ENCODE measurements at regions not wholly inside any gene's neighbourhood (a gene's known extent, or its start where the extent isn't known, plus 50 kb on each side); places are given as distances from the start of the nearest gene placed in this dataset.

DNA sequence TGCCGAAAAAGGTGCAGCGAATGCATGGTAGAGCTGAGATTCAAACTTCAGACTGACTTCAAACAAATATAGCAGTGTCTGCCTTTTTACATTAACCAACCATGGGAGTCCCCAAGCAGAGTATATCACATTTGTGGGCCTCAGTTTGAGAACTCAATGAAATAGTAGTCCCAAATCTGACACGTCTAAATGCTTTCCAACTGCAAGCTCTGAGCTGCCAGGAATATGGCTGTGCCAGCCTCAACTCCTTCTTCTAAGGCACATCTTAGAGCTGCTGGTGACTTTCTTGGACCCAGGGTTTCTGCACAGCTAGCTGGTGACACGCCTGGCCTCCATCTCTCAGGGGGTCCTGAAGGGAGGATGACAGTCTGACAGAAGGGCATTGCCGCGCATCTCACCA is 78.8 kb upstream of the SLC2A1 start:
- no peak for TF ChIP-seq CTCF (IDR thresholded peaks at IDR 0.05; ENCODE audit: low read depth, low read length, missing control alignments)
- H3K4me3 ChIP-seq (ENCODE audit: low read depth, low read length): no peak overlapping the region
- no peak for DNase-seq (ENCODE audit: low read depth)

- DNase-seq (ENCODE audit: low read depth): no peak
- no peak overlapping the region for H3K4me3 ChIP-seq (ENCODE audit: low read depth, low read length)
- no peak for TF ChIP-seq CTCF (IDR thresholded peaks at IDR 0.05; ENCODE audit: low read depth, low read length, missing control alignments)
Observed at GRCh38 chr1:43036932-43037331, 78.3 kb upstream of the SLC2A1 start.

DNA sequence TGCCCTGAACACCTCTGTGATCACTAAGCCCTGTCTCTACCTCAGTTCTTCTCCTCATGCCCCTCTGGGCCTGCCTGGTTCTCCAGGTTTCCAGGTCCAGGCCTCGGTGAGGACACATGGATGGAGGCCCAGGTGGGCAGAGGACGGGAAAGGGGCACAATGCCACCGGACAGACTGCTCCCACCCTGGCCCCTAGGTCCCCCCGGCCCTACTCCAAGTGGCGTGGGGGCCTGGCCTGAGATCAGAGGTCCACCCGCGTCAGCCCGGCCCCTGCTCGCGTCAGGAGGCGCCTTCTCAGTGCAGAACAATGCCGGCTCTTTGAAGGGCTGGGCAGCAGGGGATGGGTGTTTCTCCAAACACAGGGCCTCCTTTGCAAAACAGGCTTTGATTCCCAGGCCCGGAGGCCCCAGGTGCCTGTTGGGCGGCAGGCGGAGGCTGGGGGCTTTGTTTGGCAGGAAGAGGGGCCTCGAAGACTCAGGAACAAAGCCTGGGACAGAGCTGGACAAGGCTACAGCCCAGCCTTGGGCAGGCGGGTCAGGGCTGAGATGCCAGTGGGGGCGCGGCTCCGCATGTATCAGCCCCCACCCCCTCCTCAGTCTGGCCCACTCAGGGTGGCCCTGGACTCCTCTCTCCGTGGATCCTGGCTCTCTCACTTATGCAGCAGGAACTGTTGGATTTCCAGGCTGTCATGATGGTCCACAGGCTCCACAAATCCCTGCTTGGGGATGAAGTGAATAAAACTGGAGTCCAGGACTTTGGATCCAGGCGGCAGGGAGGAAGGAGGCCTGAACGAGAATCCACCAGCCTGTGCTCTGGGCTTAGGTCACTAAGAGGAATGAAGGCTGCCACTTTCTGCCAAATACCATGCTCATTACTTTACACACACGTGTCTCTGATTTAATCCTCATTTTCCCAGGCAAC is 77.4 kb upstream of the SLC2A1 start:
- DNase-seq (ENCODE audit: low read depth): no peak
- H3K4me3 ChIP-seq (ENCODE audit: low read depth, low read length): no peak overlapping the region
- TF ChIP-seq CTCF (IDR thresholded peaks at IDR 0.05; ENCODE audit: low read depth, low read length, missing control alignments): no peak

- no peak overlapping the region for H3K4me3 ChIP-seq (ENCODE audit: low read depth, low read length)
- DNase-seq (ENCODE audit: low read depth): no peak
- no peak for TF ChIP-seq CTCF (IDR thresholded peaks at IDR 0.05; ENCODE audit: low read depth, low read length, missing control alignments)
Observed at GRCh38 chr1:43034778-43035177, 76.1 kb upstream of the SLC2A1 start.

GRCh38 chr1:43034195-43034658 is 75.6 kb upstream of the SLC2A1 start:
- no peak overlapping the region for H3K4me3 ChIP-seq (ENCODE audit: low read depth, low read length)
- no peak for TF ChIP-seq CTCF (IDR thresholded peaks at IDR 0.05; ENCODE audit: low read depth, low read length, missing control alignments)
- no peak for DNase-seq (ENCODE audit: low read depth)

- TF ChIP-seq CTCF (IDR thresholded peaks at IDR 0.05; ENCODE audit: low read depth, low read length, missing control alignments): no peak
- no peak for DNase-seq (ENCODE audit: low read depth)
- no peak overlapping the region for H3K4me3 ChIP-seq (ENCODE audit: low read depth, low read length)
Observed at GRCh38 chr1:43031316-43032203, 72.9 kb upstream of the SLC2A1 start.

All from GM12864 (cell line).